T-helper 1 cell treated with Interleukin-12 subunit alpha and Interleukin-12 subunit beta and Interleukin-4 antibody, amounts not matched to agents 30 μg/mL and 1 μg/mL, for 36 hours (primary cell): ENCODE measurements at regions not wholly inside any gene's neighbourhood (a gene's known extent, or its start where the extent isn't known, plus 50 kb on each side); places are given as distances from the start of the nearest gene placed in this dataset.

Experiments
- H3K27ac Mint-ChIP-seq: one replicate; pipeline ENCODE4 v1.8.0; 2021; ENCODE audit warnings: mild to moderate bottlenecking, mixed read lengths
- H3K27me3 Mint-ChIP-seq: one replicate; pipeline ENCODE4 v1.8.0; 2021; ENCODE audit warnings: low read depth, mixed read lengths
- H3K36me3 Mint-ChIP-seq: one replicate; pipeline ENCODE4 v1.8.0; 2021; ENCODE audit warnings: low read depth, mixed read lengths
- H3K4me1 Mint-ChIP-seq: one replicate; pipeline ENCODE4 v1.8.0; 2021; ENCODE audit warnings: low read depth, mixed read lengths
- H3K4me3 Mint-ChIP-seq: one replicate; pipeline ENCODE4 v1.8.0; 2021; ENCODE audit warnings: mild to moderate bottlenecking, moderate library complexity, mixed read lengths
- H3K9me3 Mint-ChIP-seq: one replicate; pipeline ENCODE4 v1.8.0; 2021; ENCODE audit warnings: mixed read lengths

GRCh38 chr16:65919986-65920376 is 446.5 kb upstream of the CDH5 start:
- H3K4me1 Mint-ChIP-seq: no peaks in the 10 kb centered on the region
- no peaks in the 10 kb centered on the region for H3K9me3 Mint-ChIP-seq
- no peak overlapping the region for H3K4me3 Mint-ChIP-seq
- H3K36me3 Mint-ChIP-seq: no peaks in the 10 kb centered on the region
- no peaks in the 10 kb centered on the region for H3K27me3 Mint-ChIP-seq
- no peak overlapping the region for H3K27ac Mint-ChIP-seq

- no peak overlapping the region for H3K4me3 Mint-ChIP-seq
- H3K36me3 Mint-ChIP-seq: no peaks in the 10 kb centered on the region
- H3K27ac Mint-ChIP-seq: no peak overlapping the region
- H3K4me1 Mint-ChIP-seq: no peaks in the 10 kb centered on the region
- no peaks in the 10 kb centered on the region for H3K27me3 Mint-ChIP-seq
- H3K9me3 Mint-ChIP-seq: no peaks in the 10 kb centered on the region
Measured at GRCh38 chr16:65919145-65919985, 447.1 kb upstream of the CDH5 start.

- Mint-ChIP-seq H3K27me3 (no peaks in the 10 kb centered on the region), H3K9me3 (no peaks in the 10 kb centered on the region), H3K4me1 (no peaks in the 10 kb centered on the region), H3K4me3 (no peak overlapping the region), H3K27ac (no peak overlapping the region), H3K36me3 (no peaks in the 10 kb centered on the region)
Measured at GRCh38 chr16:65917466-65917865, 449.0 kb upstream of the CDH5 start.

GRCh38 chr16:65916995-65917394 is 449.5 kb upstream of the CDH5 start:
- no peak overlapping the region for H3K4me3 Mint-ChIP-seq
- no peaks in the 10 kb centered on the region for H3K9me3 Mint-ChIP-seq
- H3K36me3 Mint-ChIP-seq: no peaks in the 10 kb centered on the region
- H3K4me1 Mint-ChIP-seq: no peaks in the 10 kb centered on the region
- no peaks in the 10 kb centered on the region for H3K27me3 Mint-ChIP-seq
- no peak overlapping the region for H3K27ac Mint-ChIP-seq

- no peaks in the 10 kb centered on the region for H3K27me3 Mint-ChIP-seq
- no peak overlapping the region for H3K27ac Mint-ChIP-seq
- H3K4me3 Mint-ChIP-seq: no peak overlapping the region
- no peaks in the 10 kb centered on the region for H3K9me3 Mint-ChIP-seq
- H3K4me1 Mint-ChIP-seq: no peaks in the 10 kb centered on the region
- no peaks in the 10 kb centered on the region for H3K36me3 Mint-ChIP-seq
Measured at GRCh38 chr16:65910291-65910690, 456.2 kb upstream of the CDH5 start.

GRCh38 chr16:65909310-65910050 is 457.0 kb upstream of the CDH5 start:
- Mint-ChIP-seq H3K4me1 (no peaks in the 10 kb centered on the region), H3K9me3 (no peaks in the 10 kb centered on the region), H3K4me3 (no peak overlapping the region), H3K36me3 (no peaks in the 10 kb centered on the region), H3K27ac (no peak overlapping the region), H3K27me3 (no peaks in the 10 kb centered on the region)

- Mint-ChIP-seq H3K27ac (no peak overlapping the region), H3K4me3 (no peak overlapping the region), H3K9me3 (no peaks in the 10 kb centered on the region), H3K27me3 (no peaks in the 10 kb centered on the region), H3K36me3 (no peaks in the 10 kb centered on the region), H3K4me1 (no peaks in the 10 kb centered on the region)
Measured at GRCh38 chr16:65908568-65908967, 457.9 kb upstream of the CDH5 start.

GRCh38 chr16:65905331-65905730 is 461.2 kb upstream of the CDH5 start:
- H3K4me1 Mint-ChIP-seq: no peaks in the 10 kb centered on the region
- H3K27me3 Mint-ChIP-seq: no peaks in the 10 kb centered on the region
- H3K4me3 Mint-ChIP-seq: no peak overlapping the region
- no peak overlapping the region for H3K27ac Mint-ChIP-seq
- no peaks in the 10 kb centered on the region for H3K36me3 Mint-ChIP-seq
- no peaks in the 10 kb centered on the region for H3K9me3 Mint-ChIP-seq

GRCh38 chr16:65896448-65897153 is 469.9 kb upstream of the CDH5 start:
- Mint-ChIP-seq H3K27me3 (no peaks in the 10 kb centered on the region), H3K27ac (no peak overlapping the region), H3K9me3 (no peaks in the 10 kb centered on the region), H3K4me3 (no peak overlapping the region), H3K4me1 (no peaks in the 10 kb centered on the region), H3K36me3 (no peaks in the 10 kb centered on the region)

- no peaks in the 10 kb centered on the region for H3K36me3 Mint-ChIP-seq
- H3K4me1 Mint-ChIP-seq: no peaks in the 10 kb centered on the region
- no peak overlapping the region for H3K4me3 Mint-ChIP-seq
- H3K9me3 Mint-ChIP-seq: no peaks in the 10 kb centered on the region
- no peak overlapping the region for H3K27ac Mint-ChIP-seq
- H3K27me3 Mint-ChIP-seq: no peaks in the 10 kb centered on the region
Measured at GRCh38 chr16:65895906-65896305, 470.6 kb upstream of the CDH5 start.

- no peaks in the 10 kb centered on the region for H3K4me1 Mint-ChIP-seq
Measured at GRCh38 chr16:65895486-65895885, 471.0 kb upstream of the CDH5 start.

GRCh38 chr16:65890203-65890602 is 476.3 kb upstream of the CDH5 start:
- Mint-ChIP-seq H3K4me1 (no peaks in the 10 kb centered on the region), H3K9me3 (no peaks in the 10 kb centered on the region), H3K36me3 (no peaks in the 10 kb centered on the region), H3K4me3 (no peak overlapping the region), H3K27ac (no peak overlapping the region), H3K27me3 (no peaks in the 10 kb centered on the region)

More at GRCh38 chr16:65895486-65895885, 471.0 kb upstream of the CDH5 start:
- H3K27ac Mint-ChIP-seq: no peak overlapping the region
- H3K4me3 Mint-ChIP-seq: no peak overlapping the region
- no peaks in the 10 kb centered on the region for H3K9me3 Mint-ChIP-seq
- H3K36me3 Mint-ChIP-seq: no peaks in the 10 kb centered on the region
- H3K27me3 Mint-ChIP-seq: no peaks in the 10 kb centered on the region

GRCh38 chr16:65889533-65889966 is 476.9 kb upstream of the CDH5 start:
- H3K9me3 Mint-ChIP-seq: no peaks in the 10 kb centered on the region
- H3K4me3 Mint-ChIP-seq: no peak overlapping the region
- no peaks in the 10 kb centered on the region for H3K36me3 Mint-ChIP-seq
- no peaks in the 10 kb centered on the region for H3K27me3 Mint-ChIP-seq
- no peaks in the 10 kb centered on the region for H3K4me1 Mint-ChIP-seq
- no peak overlapping the region for H3K27ac Mint-ChIP-seq

GRCh38 chr16:65888201-65888600 is 478.3 kb upstream of the CDH5 start:
- no peaks in the 10 kb centered on the region for H3K9me3 Mint-ChIP-seq
- no peaks in the 10 kb centered on the region for H3K4me1 Mint-ChIP-seq
- no peaks in the 10 kb centered on the region for H3K36me3 Mint-ChIP-seq
- H3K27ac Mint-ChIP-seq: no peak overlapping the region
- no peak overlapping the region for H3K4me3 Mint-ChIP-seq
- H3K27me3 Mint-ChIP-seq: no peaks in the 10 kb centered on the region

- Mint-ChIP-seq H3K27me3 (no peaks in the 10 kb centered on the region), H3K4me3 (no peak overlapping the region), H3K36me3 (no peaks in the 10 kb centered on the region), H3K27ac (no peak overlapping the region), H3K9me3 (no peaks in the 10 kb centered on the region), H3K4me1 (no peaks in the 10 kb centered on the region)
Measured at GRCh38 chr16:65884018-65884417, 482.5 kb upstream of the CDH5 start.
